Astrocyte (in vitro differentiated cells and primary cell): ENCODE measurements at regions not wholly inside any gene's neighbourhood (a gene's known extent, or its start where the extent isn't known, plus 50 kb on each side); places are given as distances from the start of the nearest gene placed in this dataset.

Experiments used
- DNase-seq: peaks from one replicate; pipeline ENCODE4 v3.0.0-alpha.2; 2010; ENCODE audit warnings: low read depth
- FAIRE-seq: peaks from 2 replicates; lab custom pipeline; 2011; peaks lifted over from hg19 to GRCh38; lab: Jason Lieb, UNC
- H2AFZ ChIP-seq: 2 replicates; pipeline ENCODE4 v1.6.0; 2012; ENCODE audit warnings: low read depth, low read length, inconsistent platforms
- H3K27ac ChIP-seq: 2 replicates; pipeline ENCODE4 v1.5.1; 2011; ENCODE audit warnings: low read depth, low read length, inconsistent platforms
- H3K27me3 ChIP-seq: 2 replicates; pipeline ENCODE4 v1.6.0; 2011; ENCODE audit warnings: low read length, inconsistent platforms; ENCODE audit not compliant: insufficient read depth
- H3K36me3 ChIP-seq: 2 replicates; pipeline ENCODE4 v1.5.1; 2011; ENCODE audit warnings: low read length, inconsistent platforms; ENCODE audit not compliant: insufficient read depth
- H3K4me1 ChIP-seq: 2 replicates; pipeline ENCODE4 v1.5.1; 2011; ENCODE audit warnings: low read length, inconsistent platforms; ENCODE audit not compliant: insufficient read depth
- H3K4me2 ChIP-seq: 2 replicates; pipeline ENCODE4 v1.6.0; 2012; ENCODE audit warnings: low read length, inconsistent platforms
- H3K4me3 ChIP-seq: 2 replicates; pipeline ENCODE4 v1.5.1; 2011; ENCODE audit warnings: low read depth, mild to moderate bottlenecking, low read length, inconsistent platforms; ENCODE audit not compliant: insufficient read depth
- H3K79me2 ChIP-seq: 2 replicates; pipeline ENCODE4 v1.6.0; 2012; ENCODE audit warnings: mild to moderate bottlenecking, low read length, inconsistent platforms; ENCODE audit not compliant: insufficient read depth
- H3K9ac ChIP-seq: 2 replicates; pipeline ENCODE4 v1.6.0; 2012; ENCODE audit warnings: mild to moderate bottlenecking, low read length, inconsistent platforms
- H3K9me3 ChIP-seq: 2 replicates; pipeline ENCODE4 v1.5.1; 2012; ENCODE audit warnings: low read depth, mild to moderate bottlenecking, low read length, inconsistent platforms; ENCODE audit not compliant: insufficient read depth
- H4K20me1 ChIP-seq: 2 replicates; pipeline ENCODE4 v1.6.0; 2012; ENCODE audit warnings: low read length, inconsistent platforms; ENCODE audit not compliant: insufficient read depth
- H3K27ac Mint-ChIP-seq: one replicate; pipeline ENCODE4 v1.8.0; 2021; ENCODE audit warnings: mild to moderate bottlenecking, mixed read lengths; ENCODE audit not compliant: unreplicated experiment
- H3K27me3 Mint-ChIP-seq: one replicate; pipeline ENCODE4 v1.8.0; 2021; ENCODE audit warnings: low read depth, mixed read lengths; ENCODE audit not compliant: unreplicated experiment
- H3K36me3 Mint-ChIP-seq: one replicate; pipeline ENCODE4 v1.8.0; 2021; ENCODE audit warnings: low read depth, mixed read lengths; ENCODE audit not compliant: unreplicated experiment
- H3K4me1 Mint-ChIP-seq: one replicate; pipeline ENCODE4 v1.8.0; 2021; ENCODE audit warnings: low read depth, mixed read lengths; ENCODE audit not compliant: unreplicated experiment
- H3K4me3 Mint-ChIP-seq: one replicate; pipeline ENCODE4 v1.8.0; 2021; ENCODE audit warnings: mild to moderate bottlenecking, moderate library complexity, mixed read lengths; ENCODE audit not compliant: unreplicated experiment
- H3K9me3 Mint-ChIP-seq: one replicate; pipeline ENCODE4 v1.8.0; 2021; ENCODE audit warnings: mild to moderate bottlenecking, mixed read lengths; ENCODE audit not compliant: unreplicated experiment
- CTCF ChIP-seq: IDR thresholded peaks from 2 replicates; pipeline ENCODE4 v1.5.1; 2011; ENCODE audit warnings: low read depth, mild to moderate bottlenecking, inconsistent platforms, low read length, moderate library complexity; ENCODE audit not compliant: insufficient read depth
- EZH2 ChIP-seq: IDR thresholded peaks from 2 replicates; pipeline ENCODE4 v1.6.1; 2012; ENCODE audit warnings: mild to moderate bottlenecking, low read length, inconsistent platforms; ENCODE audit not compliant: insufficient read depth

GRCh38 chr10:44818701-44819127, 92.4 kb upstream of the TMEM72 start:
- peaks cover 1% of the 10 kb centered on the region for H3K9me3 Mint-ChIP-seq
- Histone ChIP-seq H3K4me1 (peaks cover 4% of the 10 kb centered on the region), H3K4me2 (no peak overlapping the region), H4K20me1 (no peaks in the 10 kb centered on the region), H3K79me2 (no peaks in the 10 kb centered on the region), H3K27ac (no peak overlapping the region), H3K4me3 (no peak overlapping the region), H3K27me3 (no peaks in the 10 kb centered on the region), H2AFZ (no peak overlapping the region), H3K36me3 (no peaks in the 10 kb centered on the region), H3K9ac (no peak overlapping the region), H3K9me3 (no peaks in the 10 kb centered on the region)
- TF ChIP-seq EZH2, result no peak
- no peak for TF ChIP-seq CTCF
- H3K36me3 Mint-ChIP-seq, result no peaks in the 10 kb centered on the region
- no peaks in the 10 kb centered on the region for H3K27me3 Mint-ChIP-seq
- peaks cover 5% of the 10 kb centered on the region for H3K4me1 Mint-ChIP-seq
- FAIRE-seq (no peak), DNase-seq (peak; percentile 46)
- H3K4me3 Mint-ChIP-seq, result no peak overlapping the region
- no peak overlapping the region for H3K27ac Mint-ChIP-seq

GRCh38 chr10:44820094-44820493, 91.0 kb upstream of the TMEM72 start:
- Histone ChIP-seq H3K9ac (no peak overlapping the region), H3K36me3 (no peaks in the 10 kb centered on the region), H3K4me3 (no peak overlapping the region), H3K27ac (no peak overlapping the region), H2AFZ (no peak overlapping the region), H3K4me2 (no peak overlapping the region), H3K4me1 (peaks cover 4% of the 10 kb centered on the region), H3K27me3 (no peaks in the 10 kb centered on the region), H3K9me3 (no peaks in the 10 kb centered on the region), H4K20me1 (no peaks in the 10 kb centered on the region), H3K79me2 (no peaks in the 10 kb centered on the region)
- no peak for TF ChIP-seq EZH2
- no peak for TF ChIP-seq CTCF
- DNase-seq, result no peak
- H3K9me3 Mint-ChIP-seq, result peaks cover 1% of the 10 kb centered on the region
- peaks cover 5% of the 10 kb centered on the region for H3K4me1 Mint-ChIP-seq
- no peak overlapping the region for H3K4me3 Mint-ChIP-seq
- H3K36me3 Mint-ChIP-seq, result no peaks in the 10 kb centered on the region
- FAIRE-seq, result no peak
- no peak overlapping the region for H3K27ac Mint-ChIP-seq
- H3K27me3 Mint-ChIP-seq, result no peaks in the 10 kb centered on the region

GRCh38 chr10:44821290-44821689, 89.8 kb upstream of the TMEM72 start:
- Mint-ChIP-seq H3K36me3 (no peaks in the 10 kb centered on the region), H3K4me1 (peaks cover 5% of the 10 kb centered on the region), H3K27ac (no peak overlapping the region), H3K27me3 (no peaks in the 10 kb centered on the region), H3K9me3 (peaks cover 1% of the 10 kb centered on the region), H3K4me3 (no peak overlapping the region)
- Histone ChIP-seq H3K79me2 (no peaks in the 10 kb centered on the region), H2AFZ (no peak overlapping the region), H3K27me3 (no peaks in the 10 kb centered on the region), H3K4me2 (no peak overlapping the region), H3K36me3 (no peaks in the 10 kb centered on the region), H4K20me1 (no peaks in the 10 kb centered on the region), H3K4me3 (no peak overlapping the region), H3K9me3 (no peaks in the 10 kb centered on the region), H3K4me1 (peaks cover 4% of the 10 kb centered on the region), H3K27ac (no peak overlapping the region), H3K9ac (no peak overlapping the region)
- DNase-seq, result no peak
- TF ChIP-seq EZH2 (no peak), CTCF (no peak)
- FAIRE-seq, result no peak
